ENCODE measurements at regions not wholly inside any gene's neighbourhood (a gene's known extent, or its start where the extent isn't known, plus 50 kb on each side); places are given as distances from the start of the nearest gene placed in this dataset.

DNA sequence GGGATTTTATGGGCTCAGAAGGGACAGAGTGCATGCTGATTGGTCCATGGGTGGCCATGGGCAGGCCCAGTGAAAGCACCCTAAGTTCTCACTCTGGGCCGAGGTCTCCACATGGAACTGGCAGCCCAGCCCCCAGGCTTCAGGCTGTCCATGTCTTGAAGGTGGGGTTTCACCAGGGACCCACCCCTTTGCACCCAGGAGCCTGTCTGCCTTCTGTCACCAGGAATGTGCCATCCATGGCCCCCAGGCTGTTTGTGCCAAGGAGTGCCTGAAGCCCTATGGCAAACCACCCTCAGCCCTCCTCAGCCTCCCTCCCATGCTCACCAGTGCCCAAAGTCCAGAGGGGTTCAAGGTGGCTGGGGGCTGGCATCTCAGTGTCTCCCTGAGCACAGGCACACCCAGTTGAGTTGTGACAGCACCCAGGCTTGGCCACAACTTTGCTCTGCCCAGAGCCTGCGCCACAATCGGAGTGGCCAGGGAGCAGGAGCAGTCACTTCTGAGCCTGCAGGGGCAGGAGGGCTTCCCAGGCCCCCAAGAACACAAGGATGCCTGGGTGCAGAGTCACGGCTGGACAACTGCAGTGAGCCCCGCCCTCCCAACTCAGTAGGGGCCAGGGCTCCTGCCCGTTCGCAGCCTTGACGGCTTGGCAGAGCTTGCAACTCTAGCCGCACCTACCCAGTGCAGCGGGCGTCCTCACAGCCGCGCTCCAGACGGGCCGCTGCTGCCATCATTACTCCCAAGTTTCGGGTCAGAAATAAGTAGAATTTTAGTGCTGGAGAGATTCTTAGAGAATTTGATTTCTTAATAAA lies 185.3 kb upstream of the NUDT6 start:
- ChIA-PET POLR2A (ENCODE audit: low non-redundant PET) (no interaction called here), CTCF (no interaction called here)
- H3K27ac ChIP-seq, result no peak overlapping the region
- TF ChIP-seq, protein P1, sequence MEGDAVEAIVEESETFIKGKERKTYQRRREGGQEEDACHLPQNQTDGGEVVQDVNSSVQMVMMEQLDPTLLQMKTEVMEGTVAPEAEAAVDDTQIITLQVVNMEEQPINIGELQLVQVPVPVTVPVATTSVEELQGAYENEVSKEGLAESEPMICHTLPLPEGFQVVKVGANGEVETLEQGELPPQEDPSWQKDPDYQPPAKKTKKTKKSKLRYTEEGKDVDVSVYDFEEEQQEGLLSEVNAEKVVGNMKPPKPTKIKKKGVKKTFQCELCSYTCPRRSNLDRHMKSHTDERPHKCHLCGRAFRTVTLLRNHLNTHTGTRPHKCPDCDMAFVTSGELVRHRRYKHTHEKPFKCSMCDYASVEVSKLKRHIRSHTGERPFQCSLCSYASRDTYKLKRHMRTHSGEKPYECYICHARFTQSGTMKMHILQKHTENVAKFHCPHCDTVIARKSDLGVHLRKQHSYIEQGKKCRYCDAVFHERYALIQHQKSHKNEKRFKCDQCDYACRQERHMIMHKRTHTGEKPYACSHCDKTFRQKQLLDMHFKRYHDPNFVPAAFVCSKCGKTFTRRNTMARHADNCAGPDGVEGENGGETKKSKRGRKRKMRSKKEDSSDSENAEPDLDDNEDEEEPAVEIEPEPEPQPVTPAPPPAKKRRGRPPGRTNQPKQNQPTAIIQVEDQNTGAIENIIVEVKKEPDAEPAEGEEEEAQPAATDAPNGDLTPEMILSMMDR (conservative IDR thresholded peaks at IDR 0.05; ENCODE audit: low read depth), result no peak
- no peak for DNase-seq (ENCODE audit: low spot score)

DNA sequence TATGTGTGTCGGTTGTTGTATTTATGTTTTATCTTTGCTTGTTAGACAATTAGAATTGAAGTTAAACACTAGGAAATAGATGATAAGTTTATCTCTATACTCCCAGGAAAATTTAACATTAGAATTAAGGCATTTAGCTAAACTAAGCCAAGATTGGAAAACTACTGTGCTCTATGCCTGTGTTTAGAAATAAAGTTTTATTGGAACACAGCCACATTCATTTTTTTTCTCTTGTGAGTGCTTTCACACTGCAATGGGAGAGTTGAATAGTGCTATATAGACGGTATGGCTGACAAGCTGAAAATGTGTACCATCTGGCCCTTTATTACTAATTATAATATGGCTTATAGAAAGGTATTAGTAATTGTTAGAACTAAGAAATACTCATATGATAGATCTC lies 186.7 kb upstream of the NUDT6 start:
- no peak for DNase-seq (ENCODE audit: low spot score)
- H3K27ac ChIP-seq, result no peak overlapping the region
- ChIA-PET POLR2A (ENCODE audit: low non-redundant PET) (interaction anchor here (0.6 kb wide), 1 partner anchor 112 kb away, joined by 14 read pairs; no protein-coding TSS in a partner anchor), CTCF (no interaction called here)
- TF ChIP-seq, protein P1 (conservative IDR thresholded peaks at IDR 0.05; ENCODE audit: low read depth), result no peak

DNA sequence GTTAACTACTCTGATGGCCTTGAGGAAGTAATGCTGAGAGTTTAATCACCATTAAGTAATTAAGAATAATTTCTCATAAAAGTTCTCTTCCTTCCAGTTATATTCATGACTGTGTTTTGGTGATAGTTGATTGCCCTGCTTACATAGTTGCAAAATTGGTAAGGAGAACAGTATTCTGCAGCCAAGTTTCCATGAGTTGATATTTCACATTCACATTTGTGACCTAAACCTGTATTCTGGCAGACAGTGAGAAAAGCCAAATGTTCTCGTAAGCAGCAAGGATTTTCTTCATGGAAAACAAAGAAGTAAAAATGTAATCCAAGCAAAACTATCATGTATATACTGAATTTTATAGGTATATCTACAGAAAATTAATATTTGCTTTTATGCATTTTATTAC lies 187.8 kb upstream of the NUDT6 start:
- TF ChIP-seq, protein P1 (conservative IDR thresholded peaks at IDR 0.05; ENCODE audit: low read depth), result no peak
- POLR2A ChIA-PET (ENCODE audit: low non-redundant PET), result no interaction called here
- no peak for DNase-seq (ENCODE audit: low spot score)
- CTCF ChIA-PET, result interaction anchor here (0.6 to 0.7 kb wide), 2 partner anchors 345 to 456 kb away, joined by 3 read pairs; no protein-coding TSS in a partner anchor
- H3K27ac ChIP-seq, result no peak overlapping the region

DNA sequence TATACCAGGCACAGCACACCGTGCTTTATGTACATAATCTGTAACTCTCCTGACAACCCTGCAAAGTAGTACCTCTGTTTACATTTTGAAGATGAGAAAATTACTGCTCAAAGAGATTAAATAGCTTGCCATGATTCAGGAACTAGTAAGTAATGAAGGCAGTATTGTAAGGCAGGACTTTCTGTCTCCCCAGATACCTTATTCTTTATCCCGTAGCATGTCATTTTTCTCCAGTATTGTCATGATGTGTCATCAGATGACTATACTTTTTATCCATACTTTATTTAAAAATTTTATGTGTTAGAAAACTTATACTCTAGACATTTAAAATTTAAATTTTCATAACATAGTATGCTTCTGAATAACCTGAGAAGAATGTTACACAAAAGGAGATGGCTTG lies 188.3 kb upstream of the NUDT6 start:
- POLR2A ChIA-PET (ENCODE audit: low non-redundant PET), result no interaction called here
- CTCF ChIA-PET, result no interaction called here
- TF ChIP-seq, protein P1 (conservative IDR thresholded peaks at IDR 0.05; ENCODE audit: low read depth), result no peak
- DNase-seq (ENCODE audit: low spot score), result no peak
- no peak overlapping the region for H3K27ac ChIP-seq

DNA sequence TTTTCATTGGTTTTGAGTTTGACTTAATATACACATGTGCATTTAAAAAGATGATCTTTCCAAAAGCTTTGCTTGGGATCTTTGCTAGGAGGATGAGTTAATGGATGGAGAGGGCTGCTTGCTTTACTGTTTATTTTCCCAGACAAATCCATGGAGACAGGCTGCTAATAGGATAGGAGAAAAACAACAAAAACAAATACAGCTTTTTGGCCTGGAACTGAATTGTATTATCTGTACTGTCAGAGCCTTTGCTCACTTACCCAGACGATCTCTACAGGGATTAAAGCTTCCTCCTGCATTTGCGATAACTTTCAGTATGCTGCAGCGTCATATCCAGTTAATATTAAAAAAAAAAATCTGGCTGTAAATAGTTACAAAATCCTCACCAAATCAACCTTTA lies 190.8 kb upstream of the NUDT6 start:
- CTCF ChIA-PET, result interaction anchor here (0.6 kb wide), 1 partner anchor 850 kb away, joined by 4 read pairs; no protein-coding TSS in a partner anchor
- DNase-seq (ENCODE audit: low spot score), result no peak
- POLR2A ChIA-PET (ENCODE audit: low non-redundant PET), result no interaction called here
- TF ChIP-seq, protein P1 (conservative IDR thresholded peaks at IDR 0.05; ENCODE audit: low read depth), result no peak
- H3K27ac ChIP-seq, result no peak overlapping the region

DNA sequence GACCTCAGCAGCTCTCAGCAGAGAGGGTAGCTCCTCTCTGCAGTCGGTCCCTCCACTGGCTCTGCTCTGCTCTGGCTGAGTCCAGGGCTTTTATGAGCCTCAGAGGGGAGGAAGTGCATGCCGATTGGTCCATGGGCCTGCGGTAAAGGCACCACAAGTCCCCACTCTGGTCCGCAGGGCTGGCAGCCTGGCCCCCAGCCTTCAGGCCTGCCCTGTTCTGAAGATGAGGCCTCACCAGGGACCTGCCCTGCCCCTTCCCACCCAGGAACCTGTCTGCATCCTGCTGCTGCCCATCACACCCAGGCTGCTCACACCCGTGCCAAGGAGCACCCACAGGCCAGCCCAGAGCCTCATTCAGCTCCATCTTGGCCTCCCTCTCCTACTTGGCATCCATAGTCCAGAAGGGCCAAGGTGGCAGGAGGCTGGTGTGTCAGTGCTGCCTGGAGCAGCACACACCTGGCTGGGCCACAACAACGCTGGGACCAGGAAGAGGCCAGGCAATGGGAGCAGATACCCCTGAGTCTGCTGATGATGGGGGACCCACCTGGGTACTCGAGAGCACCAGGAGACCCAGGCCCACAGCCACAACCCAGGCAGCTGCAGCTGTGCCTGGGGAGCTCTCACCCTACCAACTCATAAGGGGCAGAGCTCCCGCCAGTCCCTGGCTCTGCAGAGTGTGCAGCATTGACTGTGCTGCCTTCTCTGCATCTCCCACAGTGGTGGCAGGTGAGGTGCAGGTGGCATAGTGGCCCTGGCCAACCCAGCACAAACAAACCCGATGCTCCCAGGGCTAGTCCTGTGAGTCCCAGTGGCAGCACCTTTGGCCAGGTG lies 191.9 kb upstream of the NUDT6 start:
- POLR2A ChIA-PET (ENCODE audit: low non-redundant PET), result no interaction called here
- no peak overlapping the region for H3K27ac ChIP-seq
- TF ChIP-seq, protein P1 (conservative IDR thresholded peaks at IDR 0.05; ENCODE audit: low read depth), result no peak
- DNase-seq (ENCODE audit: low spot score), result no peak
- CTCF ChIA-PET, result interaction anchor here (0.6 kb wide), 1 partner anchor 264 kb away, joined by 4 read pairs; no protein-coding TSS in a partner anchor

Data from RWPE1 (cell line).